ENCODE measurements at regions not wholly inside any gene's neighbourhood (a gene's known extent, or its start where the extent isn't known, plus 50 kb on each side); places are given as distances from the start of the nearest gene placed in this dataset.

- TF ChIP-seq CTCF (IDR thresholded peaks at IDR 0.05) (no peak), POLR2AphosphoS5 (IDR thresholded peaks at IDR 0.05) (no peak), POLR2A (IDR thresholded peaks at IDR 0.05) (no peak)
Observed at GRCh38 chr2:3104261-3104660, 273.4 kb downstream of the EIPR1 start.
